ENCODE measurements at regions not wholly inside any gene's neighbourhood (a gene's known extent, or its start where the extent isn't known, plus 50 kb on each side); places are given as distances from the start of the nearest gene placed in this dataset.
A peak's percentile ranks its signal among the peaks of the same experiment; 100 is the strongest.
"Not testable (repeated sequence)": the region's sequence is repeated elsewhere in the genome, so short reads cannot be mapped to it uniquely, and the experiment has no call there.

GRCh38 chr20:26134606-26135005 is 438.0 kb upstream of the ZNF337 start:
- DNase-seq (ENCODE audit: low spot score) (no peak), FAIRE-seq (no peak)

- not testable (repeated sequence) for DNase-seq (ENCODE audit: low spot score); FAIRE-seq
Observed at GRCh38 chr20:26133794-26134193, 437.1 kb upstream of the ZNF337 start.

GRCh38 chr20:26120920-26121319 is 424.3 kb upstream of the ZNF337 start:
- FAIRE-seq; DNase-seq (ENCODE audit: low spot score): not testable (repeated sequence)

GRCh38 chr20:26094498-26094897 is 397.8 kb upstream of the ZNF337 start:
- FAIRE-seq; DNase-seq (ENCODE audit: low spot score): not testable (repeated sequence)

GRCh38 chr20:26091921-26092320 is 395.3 kb upstream of the ZNF337 start:
- FAIRE-seq; DNase-seq (ENCODE audit: low spot score): not testable (repeated sequence)

- not testable (repeated sequence) for DNase-seq (ENCODE audit: low spot score); FAIRE-seq
Observed at GRCh38 chr20:26086195-26086594, 389.5 kb upstream of the ZNF337 start.

- FAIRE-seq: peak; percentile 96
- not testable (repeated sequence) for DNase-seq (ENCODE audit: low spot score)
Observed at GRCh38 chr20:26073972-26074371, 377.3 kb upstream of the ZNF337 start.

- FAIRE-seq; DNase-seq (ENCODE audit: low spot score): not testable (repeated sequence)
Observed at GRCh38 chr20:26059324-26059723, 362.7 kb upstream of the ZNF337 start.

- not testable (repeated sequence) for DNase-seq (ENCODE audit: low spot score); FAIRE-seq
Observed at GRCh38 chr20:26058446-26058845, 361.8 kb upstream of the ZNF337 start.

GRCh38 chr20:26057135-26057752 is 360.6 kb upstream of the ZNF337 start:
- peak; percentile 89 for FAIRE-seq

GRCh38 chr20:26025792-26026191 is 329.1 kb upstream of the ZNF337 start:
- not testable (repeated sequence) for DNase-seq (ENCODE audit: low spot score); FAIRE-seq

More at GRCh38 chr20:26057135-26057752, 360.6 kb upstream of the ZNF337 start:
- not testable (repeated sequence) for DNase-seq (ENCODE audit: low spot score)

- not testable (repeated sequence) for FAIRE-seq
Observed at GRCh38 chr20:26010942-26011276, 314.3 kb upstream of the ZNF337 start.

GRCh38 chr20:26010224-26010941 is 313.7 kb upstream of the ZNF337 start:
- FAIRE-seq; DNase-seq (ENCODE audit: low spot score): not testable (repeated sequence)

More at GRCh38 chr20:26010942-26011276, 314.3 kb upstream of the ZNF337 start:
- DNase-seq (ENCODE audit: low spot score): not testable (repeated sequence)

- DNase-seq (ENCODE audit: low spot score); FAIRE-seq: not testable (repeated sequence)
Observed at GRCh38 chr20:26009402-26010223, 313.0 kb upstream of the ZNF337 start.

GRCh38 chr20:26008026-26008425 is 311.4 kb upstream of the ZNF337 start:
- not testable (repeated sequence) for FAIRE-seq; DNase-seq (ENCODE audit: low spot score)

GRCh38 chr20:26006164-26006563 is 309.5 kb upstream of the ZNF337 start:
- DNase-seq (ENCODE audit: low spot score); FAIRE-seq: not testable (repeated sequence)

GRCh38 chr20:26003959-26004358 is 307.3 kb upstream of the ZNF337 start:
- not testable (repeated sequence) for DNase-seq (ENCODE audit: low spot score); FAIRE-seq

- not testable (repeated sequence) for DNase-seq (ENCODE audit: low spot score); FAIRE-seq
Observed at GRCh38 chr20:25997367-25998038, 300.9 kb upstream of the ZNF337 start.

- no peak for FAIRE-seq
- no peak for DNase-seq (ENCODE audit: low spot score)
Observed at GRCh38 chr20:25992146-25992545, 295.5 kb upstream of the ZNF337 start.

GRCh38 chr20:25991756-25992130 is 295.1 kb upstream of the ZNF337 start:
- DNase-seq (ENCODE audit: low spot score) (no peak), FAIRE-seq (no peak)
